GM18511 (cell line): ENCODE measurements at regions not wholly inside any gene's neighbourhood (a gene's known extent, or its start where the extent isn't known, plus 50 kb on each side); places are given as distances from the start of the nearest gene placed in this dataset.

Source experiments
- ATAC-seq: cut with Tn5 transposase; IDR thresholded peaks from one replicate; pipeline ENCODE4 v1.9.1; 2021; ENCODE audit warnings: mild to moderate bottlenecking, moderate library complexity; ENCODE audit not compliant: unreplicated experiment

DNA sequence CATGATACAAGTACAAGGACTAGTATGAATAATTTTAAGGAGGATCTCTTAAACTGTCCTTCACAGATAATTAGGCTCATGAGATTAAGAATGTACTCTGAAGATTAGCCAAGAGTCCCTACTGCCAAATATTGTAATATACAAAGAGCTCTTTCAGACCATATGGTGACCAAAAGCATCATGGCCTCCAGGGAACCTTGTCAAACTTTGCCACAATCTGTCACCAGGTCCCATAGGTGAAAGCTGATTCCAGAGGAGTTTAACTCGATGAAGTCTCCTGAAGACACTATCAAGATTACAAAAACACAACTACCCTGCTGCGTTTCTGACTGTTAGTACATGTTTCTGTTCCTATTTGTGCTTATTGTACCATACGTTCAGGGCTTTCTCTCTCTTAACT lies 395.4 kb upstream of the ITGA1 start:
- no peak for ATAC-seq

DNA sequence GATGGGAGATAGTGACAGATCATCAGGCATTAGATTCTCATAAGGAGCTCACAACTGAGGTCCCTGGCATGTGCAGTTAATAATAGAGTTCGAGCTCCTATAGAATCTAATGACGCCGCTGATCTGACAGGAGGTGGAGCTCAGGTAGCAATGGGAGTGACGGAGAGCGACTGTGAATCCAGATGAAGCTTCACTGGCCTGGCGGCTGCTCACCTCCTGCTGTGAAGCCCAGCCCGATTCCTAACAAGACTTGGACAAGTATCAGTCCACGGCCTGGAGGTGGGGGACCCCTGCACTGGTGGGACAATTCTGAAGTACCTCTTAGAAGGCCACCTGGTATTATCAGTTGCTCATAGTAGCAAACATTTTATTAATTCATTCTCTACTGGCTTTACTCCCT lies 377.9 kb upstream of the ITGA1 start:
- ATAC-seq: no peak

- no peak for ATAC-seq
These were observed 368.4 kb upstream of the ITGA1 start for GRCh38 chr5:52419357-52419756.

DNA sequence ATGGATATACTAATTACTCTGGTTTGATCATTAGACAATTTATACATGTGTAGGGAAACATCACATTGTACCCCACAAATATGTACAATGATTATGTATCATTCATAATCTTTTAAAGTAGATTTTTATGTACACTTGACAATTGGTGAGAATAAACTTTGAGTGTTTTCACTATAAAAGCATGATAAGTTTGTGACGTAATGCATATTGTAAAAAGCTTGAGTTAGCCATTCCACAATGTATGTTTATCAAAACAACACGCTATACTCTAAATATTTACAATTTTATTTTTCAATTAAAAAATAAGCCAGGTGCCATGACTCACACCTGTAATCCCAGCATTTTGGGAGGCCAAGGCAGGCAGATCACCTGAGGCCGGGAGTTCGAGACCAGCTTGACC lies 360.1 kb upstream of the ITGA1 start:
- no peak for ATAC-seq

- ATAC-seq: no peak
These were observed 358.7 kb upstream of the ITGA1 start for GRCh38 chr5:52428977-52429489.

DNA sequence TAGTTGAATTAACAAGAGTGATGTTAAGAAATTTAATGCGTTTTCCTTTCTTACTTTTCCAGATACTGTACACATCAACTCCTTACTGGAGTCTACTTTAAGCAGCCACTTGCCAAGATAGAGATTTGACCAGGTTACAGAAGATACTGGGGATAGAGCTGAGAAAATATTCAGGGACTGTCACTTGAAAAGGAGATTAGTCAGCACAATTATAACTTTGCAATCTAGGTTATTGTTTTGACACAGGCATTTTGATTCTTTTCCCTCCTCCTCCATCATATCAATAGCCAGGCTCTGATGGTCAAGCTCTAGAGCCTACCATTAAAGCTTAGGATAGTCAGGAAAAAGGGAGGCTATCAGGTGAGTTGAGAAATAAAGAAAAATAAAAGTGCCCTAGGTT lies 345.9 kb upstream of the ITGA1 start:
- ATAC-seq: no peak

GRCh38 chr5:52443187-52443586 lies 344.5 kb upstream of the ITGA1 start:
- no peak for ATAC-seq

DNA sequence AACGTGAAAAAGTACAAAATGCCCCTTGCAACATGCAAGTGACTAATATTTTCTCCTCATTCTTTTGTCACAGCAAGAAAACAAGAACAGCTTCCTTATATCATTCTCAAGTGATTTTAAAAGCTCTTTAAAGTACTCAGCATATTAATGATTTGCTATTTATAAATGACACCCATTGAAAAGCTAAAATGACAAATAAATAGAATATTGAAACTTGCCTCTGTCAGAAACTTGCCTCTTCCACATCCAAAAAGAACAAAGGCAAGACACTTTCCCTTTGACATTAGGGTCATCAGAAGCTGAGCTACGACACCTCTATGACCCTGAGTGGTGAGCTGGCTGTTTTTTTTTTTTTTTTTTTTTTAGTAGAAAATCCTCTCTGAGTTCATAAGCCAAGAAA lies 339.6 kb upstream of the ITGA1 start:
- no peak for ATAC-seq

DNA sequence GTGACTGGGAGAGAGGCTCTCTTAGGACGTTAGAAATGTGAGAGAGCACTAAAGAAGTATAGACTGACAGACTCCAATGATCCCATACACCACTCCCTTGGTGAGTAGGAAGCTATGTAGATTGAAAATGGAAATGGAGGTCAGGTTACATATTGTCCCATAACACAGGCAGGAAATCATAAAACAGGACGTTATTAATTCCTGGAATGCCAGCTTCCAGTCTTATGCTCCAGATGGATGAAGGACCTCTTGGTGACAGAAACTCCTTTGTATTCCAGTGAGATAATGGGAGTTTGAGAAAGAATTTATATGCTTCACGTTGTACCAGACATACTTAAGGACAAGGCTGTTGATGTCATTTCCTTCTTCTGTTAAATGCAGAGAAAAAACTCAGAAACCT lies 338.2 kb upstream of the ITGA1 start:
- ATAC-seq: no peak

DNA sequence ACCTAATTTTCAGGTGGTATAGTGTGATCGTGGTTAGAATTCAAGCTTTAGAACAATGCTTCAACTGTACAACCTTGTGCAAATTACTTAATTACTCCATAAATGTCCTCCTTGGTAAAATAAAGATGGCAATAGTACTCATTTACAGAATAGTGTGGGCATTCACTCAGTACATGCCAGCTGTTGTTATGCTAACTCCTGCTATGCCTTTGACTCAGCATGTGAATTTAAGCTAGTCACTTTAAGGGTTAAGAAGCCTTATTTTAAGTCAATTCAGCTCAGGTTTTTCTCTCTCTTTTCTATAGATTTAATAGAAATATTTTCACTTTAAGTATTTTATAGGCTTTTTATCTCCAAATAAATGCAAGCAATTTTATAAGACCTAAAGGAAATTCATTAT lies 335.6 kb upstream of the ITGA1 start:
- no peak for ATAC-seq

DNA sequence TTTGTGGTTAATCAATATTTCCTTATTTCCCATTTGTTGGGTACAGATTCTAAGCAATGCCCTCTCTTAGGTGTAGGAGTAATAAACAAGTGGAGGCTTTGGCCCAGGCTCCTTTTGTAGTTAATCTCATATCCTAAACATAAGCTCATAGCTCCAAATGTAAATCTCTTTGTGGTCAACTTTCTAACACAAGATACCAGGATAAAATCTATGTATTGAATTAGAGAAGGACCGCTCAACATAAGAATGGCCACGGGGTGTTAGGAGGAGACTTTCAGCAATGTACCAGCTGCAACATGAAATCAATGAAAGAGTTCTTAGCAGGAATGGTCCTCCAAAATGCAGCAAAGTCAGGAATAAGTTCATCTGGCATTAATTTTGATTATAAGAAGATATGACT lies 334.5 kb upstream of the ITGA1 start:
- no peak for ATAC-seq

DNA sequence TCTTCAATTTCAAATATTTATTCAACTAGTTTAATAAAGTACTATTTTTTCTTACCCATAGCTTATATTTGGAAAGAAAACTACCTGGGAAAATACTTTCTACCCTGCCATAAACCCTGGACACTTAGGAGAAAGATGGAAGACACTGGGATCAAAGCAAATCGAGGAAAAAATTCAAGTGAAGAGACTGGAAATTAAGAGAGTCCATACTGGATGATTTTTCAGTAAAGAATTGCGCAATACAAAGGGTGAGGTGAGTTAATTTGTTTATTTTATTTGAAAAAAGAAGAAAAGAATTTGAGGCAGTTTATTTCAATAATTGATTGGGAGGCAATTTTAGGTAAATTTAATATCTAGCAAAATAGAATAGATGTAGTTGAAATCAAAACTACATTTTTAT lies 331.8 kb upstream of the ITGA1 start:
- no peak for ATAC-seq

- no peak for ATAC-seq
These were observed 329.9 kb upstream of the ITGA1 start for GRCh38 chr5:52457810-52458209.

DNA sequence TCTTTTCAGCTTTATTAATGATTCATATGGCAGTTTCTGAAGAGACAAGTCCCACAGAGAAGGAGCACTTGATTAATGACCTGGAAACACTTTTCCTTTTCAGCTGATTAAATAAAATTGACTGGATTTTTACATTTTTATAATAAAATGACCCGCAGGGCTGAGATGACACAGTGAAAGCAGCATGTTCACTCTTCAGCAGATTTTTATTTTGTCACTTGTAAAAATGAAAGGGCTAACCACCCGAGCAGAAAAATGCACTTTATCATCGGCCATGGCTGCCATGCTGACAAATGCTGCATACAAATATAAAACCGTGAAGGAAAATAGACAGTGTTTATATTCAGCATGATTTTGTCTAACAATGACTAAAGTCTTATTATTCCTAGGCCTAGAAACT lies 321.6 kb upstream of the ITGA1 start:
- ATAC-seq: no peak

DNA sequence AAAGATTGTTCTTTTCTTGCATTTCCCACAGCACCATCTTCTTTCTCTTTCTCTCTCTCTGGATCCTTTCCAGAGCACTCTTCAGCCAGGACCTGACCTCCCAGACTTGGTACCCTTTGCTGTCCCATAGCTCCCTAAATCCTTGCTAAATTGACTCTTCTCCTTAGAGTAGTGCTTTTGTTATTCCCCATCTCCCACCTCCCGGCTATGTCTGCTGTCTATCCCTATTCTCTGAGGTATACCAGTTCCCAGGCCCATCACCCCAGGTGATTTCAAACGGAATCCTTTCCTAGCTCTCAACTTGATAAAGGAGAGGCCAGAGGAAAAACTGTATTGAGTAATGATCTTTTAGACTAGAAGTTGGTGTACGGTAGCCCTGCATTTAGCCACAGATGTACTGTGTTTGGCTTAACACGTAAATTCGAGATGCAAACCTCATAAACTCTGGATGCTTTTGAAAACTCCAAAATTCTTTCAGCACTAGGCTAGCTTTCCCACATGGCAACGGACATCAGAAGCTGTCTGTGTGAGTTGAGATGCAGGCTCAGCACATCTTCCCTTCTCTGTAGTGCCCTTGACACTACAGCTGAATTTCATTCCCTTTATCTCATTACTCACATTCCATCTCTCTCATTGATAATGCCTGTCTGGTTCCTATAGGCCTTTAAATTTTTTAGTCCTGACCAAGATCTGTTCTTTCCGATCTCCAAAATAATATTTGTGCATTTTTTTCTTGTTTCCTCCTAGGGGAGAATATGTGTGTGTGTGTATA lies 320.8 kb upstream of the ITGA1 start:
- ATAC-seq: no peak

- ATAC-seq: no peak
These were observed 318.7 kb upstream of the ITGA1 start for GRCh38 chr5:52468976-52469375.

- ATAC-seq: peak; percentile 73
These were observed 318.3 kb upstream of the ITGA1 start for GRCh38 chr5:52469420-52469819.

DNA sequence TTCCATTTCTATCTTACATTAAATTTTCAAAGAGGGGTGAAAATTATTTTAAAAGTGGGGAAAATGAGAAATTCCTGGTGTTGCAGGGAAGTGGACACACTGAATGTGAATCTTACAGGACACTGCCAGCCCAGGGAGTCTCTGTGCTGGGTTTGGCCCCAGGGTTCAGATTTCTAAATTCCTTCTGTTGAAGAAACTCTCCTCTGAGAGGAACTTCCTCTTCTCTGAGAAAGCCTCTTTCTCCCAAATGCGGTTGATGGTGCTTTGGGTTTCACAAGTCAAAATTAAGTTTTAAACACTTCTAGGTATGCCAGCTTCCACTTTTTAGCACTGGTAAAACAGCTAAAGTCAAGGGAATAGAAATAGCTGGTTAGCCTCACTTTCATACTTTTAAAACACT lies 317.9 kb upstream of the ITGA1 start:
- no peak for ATAC-seq

- ATAC-seq: no peak
These were observed 311.4 kb upstream of the ITGA1 start for GRCh38 chr5:52476346-52476745.

GRCh38 chr5:52481201-52481600 lies 306.5 kb upstream of the ITGA1 start:
- no peak for ATAC-seq

GRCh38 chr5:52481851-52482250 lies 305.9 kb upstream of the ITGA1 start:
- no peak for ATAC-seq

DNA sequence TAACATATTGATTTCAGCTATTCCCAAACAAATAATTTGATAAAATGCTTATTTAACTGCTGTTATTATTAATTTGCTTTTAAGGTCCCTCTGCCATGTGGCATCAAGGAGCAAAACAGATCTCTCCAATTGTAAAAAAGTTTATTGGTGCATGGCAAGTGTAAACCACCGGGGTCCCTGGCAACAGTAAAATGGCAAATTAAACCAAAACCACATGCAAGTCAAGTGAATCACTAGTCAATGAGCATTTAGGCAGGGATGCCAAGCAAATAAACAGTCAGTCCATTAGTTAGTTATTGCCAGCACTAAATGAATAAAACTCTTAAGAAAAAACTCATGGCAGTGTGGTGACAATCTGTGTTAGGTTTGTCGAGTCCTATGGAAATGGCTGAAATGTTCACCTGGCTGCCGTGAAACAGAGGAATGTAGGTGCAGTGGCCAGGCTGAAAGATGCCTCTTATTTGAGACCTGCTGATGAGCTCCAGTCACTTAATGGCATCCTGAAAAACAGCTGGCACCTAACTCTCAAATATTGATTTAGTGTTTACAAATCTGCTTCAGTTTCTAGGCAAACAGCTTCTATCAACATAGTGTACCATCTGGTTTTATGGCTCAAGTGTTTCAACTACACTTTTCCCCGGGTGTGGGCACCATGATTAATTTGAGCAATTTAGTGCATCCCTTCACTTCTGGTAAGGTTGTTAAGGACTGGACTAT lies 296.5 kb upstream of the ITGA1 start:
- ATAC-seq: no peak
